Heart right ventricle (tissue), 16 donors: ENCODE measurements at regions not wholly inside any gene's neighbourhood (a gene's known extent, or its start where the extent isn't known, plus 50 kb on each side); places are given as distances from the start of the nearest gene placed in this dataset.
"Not testable (repeated sequence)": the region's sequence is repeated elsewhere in the genome, so short reads cannot be mapped to it uniquely, and the experiment has no call there.

ENCODE experiments used
- ATAC-seq, 8 donors: fragments of 200-7000 bp; cut with Tn5 transposase; one replicate each; pipeline ENCODE4 v1.9.1; 2020; ENCODE audit warnings: mild to moderate bottlenecking in 8 of 8, moderate library complexity in 8 of 8, moderate number of reproducible peaks in 1 of 8
- DNase-seq, 2 donors: peaks; one replicate each; pipeline ENCODE4 v3.0.0-alpha.2; 2020
- H3K27ac ChIP-seq, 10 donors: fragments of 200-600 bp; sonication (generic) in 2 of 10; one replicate each; pipeline versions ENCODE4 v1.5.0 to v1.8.0; 2020 to 2022; ENCODE audit warnings: mild to moderate bottlenecking in 3 of 10
- H3K27me3 ChIP-seq, 7 donors: fragments of 200-600 bp; one replicate each; pipeline ENCODE4 v1.8.0; 2021 to 2022; ENCODE audit warnings: mild to moderate bottlenecking in 2 of 7
- H3K36me3 ChIP-seq, 9 donors: fragments of 200-600 bp; sonication (generic) in 1 of 9; one replicate each; pipeline versions ENCODE4 v1.5.0 to v1.8.0; 2020 to 2022; ENCODE audit warnings: mild to moderate bottlenecking in 2 of 9
- H3K4me1 ChIP-seq, 9 donors: fragments of 200-600 bp; sonication (generic) in 1 of 9; one replicate each; pipeline versions ENCODE4 v1.5.0 to v1.8.0; 2020 to 2022; ENCODE audit warnings: mild to moderate bottlenecking in 4 of 9
- H3K4me3 ChIP-seq, 10 donors: fragments of 200-600 bp; sonication (generic) in 2 of 10; one replicate each; pipeline versions ENCODE4 v1.5.0 to v1.8.0; 2020 to 2022; ENCODE audit warnings: mild to moderate bottlenecking in 7 of 10, moderate library complexity in 2 of 10
- H3K9me3 ChIP-seq, 11 donors: fragments of 200-600 bp in 10 of 11; sonication (generic) in 2 of 11; one replicate each; pipeline versions ENCODE4 v1.5.0 to v1.8.0; 2013 to 2022; ENCODE audit warnings: mild to moderate bottlenecking in 2 of 11, control low read depth in 1 of 11, moderate library complexity in 1 of 11
- CTCF ChIP-seq, 9 donors: fragments of 200-600 bp; sonication (generic) in 2 of 9; IDR thresholded peaks; one replicate each; pipeline versions ENCODE4 v1.5.0 to v1.8.0; 2021 to 2022; ENCODE audit warnings: antibody characterized with exemption in 9 of 9, mild to moderate bottlenecking in 5 of 9, moderate library complexity in 1 of 9
- WGBS, 2 donors: extraction: QIAGEN DNeasy Blood & Tissue Kit; methylation state at CpG; one replicate each; pipeline ENCODE4 v1.1.7; 2013; ENCODE audit warnings: inconsistent platforms in 1 of 2; 5-methylcytosine and 5-hydroxymethylcytosine counted together
- intact Hi-C, 10 donors: fragments of 100-400 bp; cut with DNase I; formaldehyde crosslinking; loops; one replicate each; pipeline versions ENCODE4 v1.11.1 to v1.14.2; 2022
- donor health status: Arrhythmogenic right ventricular cardiomyopathy.
- donor health status: ischemic (EF 13 %, LVEDD 7.1; RV severe dilation, severe dysfunction).
- donor health status: healthy with polysubstance abuse.
- donor health status: DM: no; HTN: yes; CAD: no.
- donor health status: DM: no; HTN: no; CAD: no.
- donor health status: ischemic (EF 25% LVEDD 6.9; RV normal size, moderate dysfunction).
- donor health status: ischemic (EF 25% LVEDD 5.7; RV mildly dilated, moderate dysfunction).
- donor health status: healthy.
- donor health status: DM: yes; HTN: yes; CAD: no.
- donor health status: Ischemic cardiomyopathy.
- donor health status: ischemic (EF 35%, LVEDD 5.7; RV mildly dilated, moderate dysfunction).
- donor health status: nonischemic (EF 11% LVEDD 7.7; RV severe dilation, severe dysfunction).
- donor health status: DM: yes; HTN: yes; CAD: no.
- donor health status: PGD.
- donor health status: ischemic (EF 29% LVEDD 5.4; RV normal size, mild dysfunction).
- donor health status: nonischemic (EF 23%, LVEDD 6.1; RV moderate dilation, normal function).

- ATAC-seq, H3K4me1 ChIP-seq, H3K36me3 ChIP-seq, H3K27me3 ChIP-seq, DNase-seq, H3K9me3 ChIP-seq, intact Hi-C loops, H3K4me3 ChIP-seq, H3K27ac ChIP-seq: not testable (repeated sequence)
- peak in 2 of 9 donors; percentile 11 to 24 for TF ChIP-seq CTCF (IDR thresholded peaks at IDR 0.05)
- WGBS, 2 donors = 57 to 59% methylated on average over 2 of the region's 4 CpGs
These were observed 115.2 kb upstream of the DUSP10 start for GRCh38 chr1:221857094-221857444.

- Histone ChIP-seq H3K4me1 (no peaks in the 10 kb centered on the region), H3K9me3 (no peaks in the 10 kb centered on the region), H3K27me3 (peaks cover 0 to 4% (median 0%) of the 10 kb centered on the region in 7 donors), H3K27ac (no peak overlapping the region), H3K36me3 (no peaks in the 10 kb centered on the region), H3K4me3 (no peak overlapping the region)
- no peak for TF ChIP-seq CTCF (IDR thresholded peaks at IDR 0.05)
- DNase-seq (no peak), ATAC-seq (no peak)
- 90 to 96% methylated on average over 3 of the region's 3 CpGs for WGBS, 2 donors
- intact Hi-C loops = no loop called here
These were observed 114.6 kb upstream of the DUSP10 start for GRCh38 chr1:221856228-221857093.

GRCh38 chr1:221855156-221855555 lies 113.3 kb upstream of the DUSP10 start:
- Histone ChIP-seq H3K9me3 (no peaks in the 10 kb centered on the region), H3K4me1 (no peaks in the 10 kb centered on the region), H3K27ac (no peak overlapping the region), H3K27me3 (peaks cover 0 to 4% (median 0%) of the 10 kb centered on the region in 7 donors), H3K4me3 (no peak overlapping the region), H3K36me3 (no peaks in the 10 kb centered on the region)
- TF ChIP-seq CTCF (IDR thresholded peaks at IDR 0.05) = no peak
- intact Hi-C loops = no loop called here
- ATAC-seq = no peak
- no peak for DNase-seq
- WGBS, 2 donors = 97 to 99% methylated on average over 2 of the region's 2 CpGs

- Histone ChIP-seq H3K27ac (no peak overlapping the region), H3K36me3 (no peaks in the 10 kb centered on the region), H3K4me1 (no peaks in the 10 kb centered on the region), H3K27me3 (peaks cover 0 to 4% (median 0%) of the 10 kb centered on the region in 7 donors), H3K4me3 (no peak overlapping the region), H3K9me3 (no peaks in the 10 kb centered on the region)
- intact Hi-C loops = no loop called here
- TF ChIP-seq CTCF (IDR thresholded peaks at IDR 0.05) = no peak
- ATAC-seq = no peak
- no peak for DNase-seq
These were observed 109.4 kb upstream of the DUSP10 start for GRCh38 chr1:221851336-221851735.
